SK-N-SH (cell line): ENCODE measurements at regions not wholly inside any gene's neighbourhood (a gene's known extent, or its start where the extent isn't known, plus 50 kb on each side); places are given as distances from the start of the nearest gene placed in this dataset.

Experiments used
- CTCF ChIA-PET: fragments of 300-600, 350-600 bp; formaldehyde crosslinking; extraction: SDS; loops from one replicate; lab custom pipeline; 2021; lab: Yijun Ruan, JAX
- POLR2A ChIA-PET: fragments of 350-600 bp; sonication (Branson Sonifier 250); formaldehyde crosslinking; extraction: SDS; loops from one replicate; lab custom pipeline; 2020; ENCODE audit warnings: antibody characterized with exemption, inconsistent platforms; lab: Yijun Ruan, JAX
- DNase-seq: peaks from one replicate; pipeline ENCODE4 v3.0.0; 2012
- H2AFZ ChIP-seq: fragments of 200-600 bp; sonication (generic); 2 replicates; pipeline ENCODE4 v1.8.1; 2016; ENCODE audit warnings: antibody characterized with exemption, mild to moderate bottlenecking, low read depth
- H3F3A ChIP-seq: fragments of 200-600 bp; sonication (generic); replicated peaks from 2 replicates; pipeline ENCODE3; 2016; ENCODE audit warnings: antibody characterized with exemption, mild to moderate bottlenecking; ENCODE audit not compliant: insufficient read depth
- H3K27ac ChIP-seq, 2 experiments: fragments of 200-500 bp in 1 of 2; fragments of 200-600 bp in 1 of 2; sonication (Bioruptor generic) in 1 of 2; sonication (generic), shearing (Covaris generic) in 1 of 2; 2 replicates each; pipeline versions ENCODE4 v1.5.1 to v1.6.1; 2014 to 2016; ENCODE audit warnings: low read depth in 2 of 2, inconsistent platforms in 1 of 2, low read length in 1 of 2, mild to moderate bottlenecking in 1 of 2, mixed read lengths in 1 of 2
- H3K27me3 ChIP-seq: fragments of 200-600 bp; sonication (generic), shearing (Covaris generic); 2 replicates; pipeline ENCODE4 v1.6.1; 2016; ENCODE audit warnings: mixed run types; ENCODE audit not compliant: insufficient read depth
- H3K36me3 ChIP-seq, 2 experiments: fragments of 200-500 bp in 1 of 2; fragments of 200-600 bp in 1 of 2; sonication (Bioruptor generic) in 1 of 2; sonication (generic) in 1 of 2; replicated peaks in 1 of 2; 2 replicates each; pipeline versions ENCODE3 to v1.5.1; 2014 to 2016; ENCODE audit warnings: low read length in 1 of 2, mild to moderate bottlenecking in 1 of 2; ENCODE audit not compliant: insufficient read depth in 2 of 2, control insufficient read depth in 1 of 2
- H3K4me1 ChIP-seq, 2 experiments: fragments of 200-500 bp in 1 of 2; fragments of 200-600 bp in 1 of 2; sonication (Bioruptor generic) in 1 of 2; sonication (generic), shearing (Covaris generic) in 1 of 2; 2 replicates each; pipeline versions ENCODE4 v1.5.1 to v1.6.1; 2014 to 2016; ENCODE audit warnings: low read depth in 1 of 2, low read length in 1 of 2, mixed run types in 1 of 2; ENCODE audit not compliant: insufficient read depth in 2 of 2, control insufficient read depth in 1 of 2
- H3K4me2 ChIP-seq: fragments of 200-600 bp; sonication (generic), shearing (Covaris generic); 2 replicates; pipeline ENCODE4 v1.6.1; 2017; ENCODE audit warnings: mixed run types
- H3K4me3 ChIP-seq, 2 experiments: fragments of 200-500 bp in 1 of 2; fragments of 200-600 bp in 1 of 2; sonication (Bioruptor generic) in 1 of 2; sonication (generic), shearing (Covaris generic) in 1 of 2; 2 replicates each; pipeline versions ENCODE4 v1.5.1 to v1.8.1; 2014 to 2016; ENCODE audit warnings: low read depth in 2 of 2, inconsistent platforms in 1 of 2, low read length in 1 of 2, mild to moderate bottlenecking in 1 of 2, mixed read lengths in 1 of 2, moderate library complexity in 1 of 2
- H3K79me2 ChIP-seq: fragments of 200-600 bp; sonication (generic); 2 replicates; pipeline ENCODE4 v1.8.1; 2017; ENCODE audit warnings: mild to moderate bottlenecking; ENCODE audit not compliant: insufficient read depth
- H3K9ac ChIP-seq: fragments of 200-600 bp; sonication (generic); 2 replicates; pipeline ENCODE4 v1.6.1; 2017; ENCODE audit warnings: mixed run types
- H3K9me2 ChIP-seq: fragments of 200-600 bp; sonication (generic); 2 replicates; pipeline ENCODE4 v1.6.1; 2017; ENCODE audit warnings: mixed run types
- H3K9me3 ChIP-seq: fragments of 200-600 bp; sonication (generic); 2 replicates; pipeline ENCODE4 v1.6.1; 2017; ENCODE audit warnings: mixed run types, mild to moderate bottlenecking, moderate library complexity
- H4K20me1 ChIP-seq: fragments of 200-600 bp; sonication (generic); 2 replicates; pipeline ENCODE4 v1.6.1; 2017; ENCODE audit warnings: mild to moderate bottlenecking, mixed run types; ENCODE audit not compliant: insufficient read depth
- EP300 ChIP-seq, 2 experiments: IDR thresholded peaks; 2 replicates each; pipeline versions ENCODE4 v1.4.0 to v1.6.1; 2012; ENCODE audit warnings: borderline replicate concordance in 1 of 2, low read depth in 1 of 2, low read length in 1 of 2
- EZH2phosphoT487 ChIP-seq: fragments of 200-600 bp; sonication (generic); IDR thresholded peaks from 2 replicates; pipeline ENCODE4 v1.6.1; 2017; ENCODE audit warnings: low read depth, mixed run types, mild to moderate bottlenecking, antibody characterized with exemption, moderate library complexity, borderline replicate concordance
- FOSL2 ChIP-seq: IDR thresholded peaks from 2 replicates; pipeline ENCODE4 v1.4.0; 2012; ENCODE audit warnings: low read depth, mild to moderate bottlenecking, moderate library complexity, borderline replicate concordance
- FOXM1 ChIP-seq: IDR thresholded peaks from 2 replicates; pipeline ENCODE4 v1.4.0; 2012; ENCODE audit warnings: low read depth, mild to moderate bottlenecking
- GATA2 ChIP-seq: sonication (generic); formaldehyde crosslinking; IDR thresholded peaks from 2 replicates; pipeline ENCODE4 v1.5.0; 2020; ENCODE audit warnings: mild to moderate bottlenecking, missing genetic modification reagents
- MEF2A ChIP-seq: IDR thresholded peaks from 2 replicates; pipeline ENCODE4 v1.4.0; 2012; ENCODE audit warnings: low read depth, borderline replicate concordance
- RCOR1 ChIP-seq: fragments of 150-350 bp; IDR thresholded peaks from 2 replicates; pipeline ENCODE4 v1.6.1; 2017; ENCODE audit warnings: antibody characterized with exemption, low read length
- RFX5 ChIP-seq: IDR thresholded peaks from 2 replicates; pipeline ENCODE4 v1.6.1; 2012; ENCODE audit warnings: mild to moderate bottlenecking, improper control_type of control experiment, low read length
- SIN3A ChIP-seq: IDR thresholded peaks from 2 replicates; pipeline ENCODE4 v1.6.1; 2012; ENCODE audit warnings: low read depth, mild to moderate bottlenecking, low read length, moderate library complexity, borderline replicate concordance
- SMC3 ChIP-seq: IDR thresholded peaks from 2 replicates; pipeline ENCODE4 v1.6.1; 2012; ENCODE audit warnings: low read depth, low read length, improper control_type of control experiment
- TAF1 ChIP-seq: IDR thresholded peaks from 2 replicates; pipeline ENCODE4 v1.6.1; 2012; ENCODE audit warnings: low read depth, mild to moderate bottlenecking, low read length, moderate library complexity, borderline replicate concordance
- USF2 ChIP-seq: fragments of 150-350 bp; IDR thresholded peaks from 2 replicates; pipeline ENCODE4 v1.6.1; 2017; ENCODE audit warnings: antibody characterized with exemption, low read length, low read depth, borderline replicate concordance
- WGBS: methylation state at CpG from one replicate; pipeline ENCODE4 v1.1.6; 2017; ENCODE audit warnings: low lambda C conversion rate; 5-methylcytosine and 5-hydroxymethylcytosine counted together
- TF ChIP-seq, protein P1 (sequence below): fragments of 150-350 bp; IDR thresholded peaks from 2 replicates; pipeline ENCODE4 v1.6.1; 2016; ENCODE audit warnings: mild to moderate bottlenecking, low read depth, low read length
- TF ChIP-seq, protein P2 (sequence below): IDR thresholded peaks from 2 replicates; pipeline ENCODE4 v1.6.1; 2012; ENCODE audit warnings: mild to moderate bottlenecking, low read depth, low read length, moderate library complexity
- TF ChIP-seq, protein P3 (sequence below): IDR thresholded peaks from 2 replicates; pipeline ENCODE4; 2012
- TF ChIP-seq, protein P4 (sequence below): fragments of 200-600 bp; sonication (generic); IDR thresholded peaks from 2 replicates; pipeline ENCODE4 v1.6.1; 2017; ENCODE audit warnings: antibody characterized with exemption, mild to moderate bottlenecking, moderate library complexity

DNA sequence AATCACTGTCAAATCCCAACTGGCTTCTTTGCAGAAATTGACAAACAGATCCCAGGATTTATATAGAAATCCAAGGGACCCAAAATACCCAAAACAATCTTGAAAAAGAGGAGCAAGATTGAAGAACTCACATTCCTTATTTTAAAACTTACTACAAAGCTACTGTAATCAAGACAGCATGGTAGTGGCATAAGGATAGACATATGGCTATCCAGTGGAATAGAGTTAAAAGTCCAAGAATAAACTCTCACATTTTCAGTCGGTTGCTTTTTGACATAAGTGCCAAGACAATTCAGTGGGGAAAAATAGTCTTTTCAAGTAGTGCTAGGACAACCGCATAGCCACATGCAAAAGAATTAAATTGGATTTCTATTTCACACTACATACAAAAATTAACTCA, 81.0 kb upstream of the HOXC13 start:
- peaks cover 0 to 3% of the 10 kb centered on the region in 2 experiments; a peak in 1 of 4 replicates for H3K4me1 ChIP-seq
- no peak overlapping the region for H2AFZ ChIP-seq
- no peak overlapping the region for H3K4me3 ChIP-seq
- DNase-seq, result no peak
- H3K27me3 ChIP-seq, result peaks cover 14% of the 10 kb centered on the region; the same call in 1 of the 2 replicates
- WGBS, result 52% methylated on average over 2 of the region's 2 CpGs
- no peaks in the 10 kb centered on the region for H3K9me2 ChIP-seq
- no peak overlapping the region for H3K4me2 ChIP-seq
- H3F3A ChIP-seq, result no peaks in the 10 kb centered on the region
- H3K79me2 ChIP-seq, result no peaks in the 10 kb centered on the region
- TF ChIP-seq FOSL2 (no peak), RCOR1 (no peak), GATA2 (CRISPR knock-in tag) (no peak), MEF2A (no peak)
- TF ChIP-seq, protein P1, sequence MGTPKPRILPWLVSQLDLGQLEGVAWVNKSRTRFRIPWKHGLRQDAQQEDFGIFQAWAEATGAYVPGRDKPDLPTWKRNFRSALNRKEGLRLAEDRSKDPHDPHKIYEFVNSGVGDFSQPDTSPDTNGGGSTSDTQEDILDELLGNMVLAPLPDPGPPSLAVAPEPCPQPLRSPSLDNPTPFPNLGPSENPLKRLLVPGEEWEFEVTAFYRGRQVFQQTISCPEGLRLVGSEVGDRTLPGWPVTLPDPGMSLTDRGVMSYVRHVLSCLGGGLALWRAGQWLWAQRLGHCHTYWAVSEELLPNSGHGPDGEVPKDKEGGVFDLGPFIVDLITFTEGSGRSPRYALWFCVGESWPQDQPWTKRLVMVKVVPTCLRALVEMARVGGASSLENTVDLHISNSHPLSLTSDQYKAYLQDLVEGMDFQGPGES, result no peak
- H3K36me3 ChIP-seq, result no peaks in the 10 kb centered on the region
- no peaks in the 10 kb centered on the region for H3K9me3 ChIP-seq
- H3K9ac ChIP-seq, result no peak overlapping the region
- no peak overlapping the region for H3K27ac ChIP-seq
- CTCF ChIA-PET, result no interaction called here
- POLR2A ChIA-PET, result no interaction called here
- no peaks in the 10 kb centered on the region for H4K20me1 ChIP-seq

DNA sequence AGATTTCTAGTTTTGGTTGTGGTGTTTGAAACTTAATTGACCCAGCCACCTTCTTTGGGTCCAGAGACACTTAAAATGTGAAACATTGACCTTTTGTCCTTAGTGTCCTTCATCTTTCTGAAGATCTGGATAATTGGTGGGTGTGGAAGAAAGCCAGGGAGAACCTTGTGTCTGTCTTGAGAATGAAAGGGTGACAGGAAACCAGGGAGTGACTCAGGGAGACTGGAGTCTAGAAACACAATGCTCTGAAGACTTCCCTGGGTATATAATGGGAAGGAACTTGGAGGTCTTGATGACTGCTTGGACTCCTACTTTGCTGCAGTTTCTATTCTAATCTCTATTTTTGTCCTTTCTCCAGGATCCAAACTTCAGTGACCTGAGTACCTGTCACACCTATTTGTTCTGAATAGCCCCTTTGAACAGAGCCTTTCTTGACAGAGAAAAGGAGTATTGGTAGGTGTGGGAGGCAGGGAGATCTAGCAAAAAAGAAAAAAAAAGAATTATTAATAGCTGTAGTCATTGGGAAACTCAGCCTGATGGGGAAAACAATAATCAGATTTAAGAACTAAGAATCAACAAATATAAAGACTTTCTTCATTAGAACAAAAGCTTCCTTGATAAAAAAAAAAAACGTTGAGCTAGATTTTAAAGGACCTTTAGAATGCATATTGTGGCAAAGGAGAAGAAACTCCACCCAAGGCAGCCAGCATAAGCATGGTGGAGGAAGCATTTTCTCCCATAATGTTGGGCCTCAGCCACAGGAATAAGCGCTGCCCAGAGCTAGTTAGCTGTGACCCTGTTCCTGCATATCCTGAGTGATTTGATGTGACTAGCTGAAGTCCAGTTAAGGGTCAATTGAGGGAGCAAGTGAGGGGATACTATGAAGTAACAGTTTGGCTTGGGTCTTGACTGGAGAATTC, 77.9 kb upstream of the HOXC13 start:
- CTCF ChIA-PET, result no interaction called here

More for the DNA sequence above, 77.9 kb upstream of the HOXC13 start:
- TF ChIP-seq, protein P2, sequence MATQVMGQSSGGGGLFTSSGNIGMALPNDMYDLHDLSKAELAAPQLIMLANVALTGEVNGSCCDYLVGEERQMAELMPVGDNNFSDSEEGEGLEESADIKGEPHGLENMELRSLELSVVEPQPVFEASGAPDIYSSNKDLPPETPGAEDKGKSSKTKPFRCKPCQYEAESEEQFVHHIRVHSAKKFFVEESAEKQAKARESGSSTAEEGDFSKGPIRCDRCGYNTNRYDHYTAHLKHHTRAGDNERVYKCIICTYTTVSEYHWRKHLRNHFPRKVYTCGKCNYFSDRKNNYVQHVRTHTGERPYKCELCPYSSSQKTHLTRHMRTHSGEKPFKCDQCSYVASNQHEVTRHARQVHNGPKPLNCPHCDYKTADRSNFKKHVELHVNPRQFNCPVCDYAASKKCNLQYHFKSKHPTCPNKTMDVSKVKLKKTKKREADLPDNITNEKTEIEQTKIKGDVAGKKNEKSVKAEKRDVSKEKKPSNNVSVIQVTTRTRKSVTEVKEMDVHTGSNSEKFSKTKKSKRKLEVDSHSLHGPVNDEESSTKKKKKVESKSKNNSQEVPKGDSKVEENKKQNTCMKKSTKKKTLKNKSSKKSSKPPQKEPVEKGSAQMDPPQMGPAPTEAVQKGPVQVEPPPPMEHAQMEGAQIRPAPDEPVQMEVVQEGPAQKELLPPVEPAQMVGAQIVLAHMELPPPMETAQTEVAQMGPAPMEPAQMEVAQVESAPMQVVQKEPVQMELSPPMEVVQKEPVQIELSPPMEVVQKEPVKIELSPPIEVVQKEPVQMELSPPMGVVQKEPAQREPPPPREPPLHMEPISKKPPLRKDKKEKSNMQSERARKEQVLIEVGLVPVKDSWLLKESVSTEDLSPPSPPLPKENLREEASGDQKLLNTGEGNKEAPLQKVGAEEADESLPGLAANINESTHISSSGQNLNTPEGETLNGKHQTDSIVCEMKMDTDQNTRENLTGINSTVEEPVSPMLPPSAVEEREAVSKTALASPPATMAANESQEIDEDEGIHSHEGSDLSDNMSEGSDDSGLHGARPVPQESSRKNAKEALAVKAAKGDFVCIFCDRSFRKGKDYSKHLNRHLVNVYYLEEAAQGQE, result no peak
- TF ChIP-seq SMC3, result no peak
- no peak for TF ChIP-seq FOXM1
- TF ChIP-seq, protein P3, sequence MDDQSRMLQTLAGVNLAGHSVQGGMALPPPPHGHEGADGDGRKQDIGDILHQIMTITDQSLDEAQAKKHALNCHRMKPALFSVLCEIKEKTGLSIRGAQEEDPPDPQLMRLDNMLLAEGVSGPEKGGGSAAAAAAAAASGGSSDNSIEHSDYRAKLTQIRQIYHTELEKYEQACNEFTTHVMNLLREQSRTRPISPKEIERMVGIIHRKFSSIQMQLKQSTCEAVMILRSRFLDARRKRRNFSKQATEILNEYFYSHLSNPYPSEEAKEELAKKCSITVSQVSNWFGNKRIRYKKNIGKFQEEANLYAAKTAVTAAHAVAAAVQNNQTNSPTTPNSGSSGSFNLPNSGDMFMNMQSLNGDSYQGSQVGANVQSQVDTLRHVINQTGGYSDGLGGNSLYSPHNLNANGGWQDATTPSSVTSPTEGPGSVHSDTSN, result no peak
- TF ChIP-seq EP300 (IDR thresholded peaks at IDR 0.05; ENCODE audit: borderline replicate concordance in 1 of 2, low read depth in 1 of 2, low read length in 1 of 2), result no peak
- TF ChIP-seq USF2, result no peak
- no peak for TF ChIP-seq RFX5
- no peak for TF ChIP-seq RCOR1
- TF ChIP-seq, protein P4, sequence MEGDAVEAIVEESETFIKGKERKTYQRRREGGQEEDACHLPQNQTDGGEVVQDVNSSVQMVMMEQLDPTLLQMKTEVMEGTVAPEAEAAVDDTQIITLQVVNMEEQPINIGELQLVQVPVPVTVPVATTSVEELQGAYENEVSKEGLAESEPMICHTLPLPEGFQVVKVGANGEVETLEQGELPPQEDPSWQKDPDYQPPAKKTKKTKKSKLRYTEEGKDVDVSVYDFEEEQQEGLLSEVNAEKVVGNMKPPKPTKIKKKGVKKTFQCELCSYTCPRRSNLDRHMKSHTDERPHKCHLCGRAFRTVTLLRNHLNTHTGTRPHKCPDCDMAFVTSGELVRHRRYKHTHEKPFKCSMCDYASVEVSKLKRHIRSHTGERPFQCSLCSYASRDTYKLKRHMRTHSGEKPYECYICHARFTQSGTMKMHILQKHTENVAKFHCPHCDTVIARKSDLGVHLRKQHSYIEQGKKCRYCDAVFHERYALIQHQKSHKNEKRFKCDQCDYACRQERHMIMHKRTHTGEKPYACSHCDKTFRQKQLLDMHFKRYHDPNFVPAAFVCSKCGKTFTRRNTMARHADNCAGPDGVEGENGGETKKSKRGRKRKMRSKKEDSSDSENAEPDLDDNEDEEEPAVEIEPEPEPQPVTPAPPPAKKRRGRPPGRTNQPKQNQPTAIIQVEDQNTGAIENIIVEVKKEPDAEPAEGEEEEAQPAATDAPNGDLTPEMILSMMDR, result no peak
- no peak for TF ChIP-seq TAF1
- no peak for TF ChIP-seq SIN3A
- TF ChIP-seq EZH2phosphoT487, result no peak
- H3K79me2 ChIP-seq, result no peaks in the 10 kb centered on the region
- no peaks in the 10 kb centered on the region for H3F3A ChIP-seq
- no peaks in the 10 kb centered on the region for H3K9me3 ChIP-seq
- no peak for DNase-seq
- no peak overlapping the region for H3K4me3 ChIP-seq
- H3K9me2 ChIP-seq, result no peaks in the 10 kb centered on the region
- POLR2A ChIA-PET, result no interaction called here
- no peak overlapping the region for H3K4me2 ChIP-seq
- WGBS, result 15% methylated on average over 2 of the region's 2 CpGs
- no peaks in the 10 kb centered on the region for H3K36me3 ChIP-seq
- peaks cover 14% of the 10 kb centered on the region; the same call in 1 of the 2 replicates for H3K27me3 ChIP-seq
- no peak overlapping the region for H3K9ac ChIP-seq
- no peaks in the 10 kb centered on the region for H4K20me1 ChIP-seq
- no peaks in the 10 kb centered on the region for H3K4me1 ChIP-seq
- H3K27ac ChIP-seq, result no peak overlapping the region
- H2AFZ ChIP-seq, result no peak overlapping the region
